MCF 10A (cell line): ENCODE measurements at regions not wholly inside any gene's neighbourhood (a gene's known extent, or its start where the extent isn't known, plus 50 kb on each side); places are given as distances from the start of the nearest gene placed in this dataset.
A peak's percentile ranks its signal among the peaks of the same experiment; 100 is the strongest.

ENCODE experiments used
- BruUV-seq: library from RNA; stranded (reverse); fragments of 400-500 nt; replicated peaks from 2 replicates; lab custom pipeline; 2021; lab: Mats Ljungman, UMichigan
- CTCF ChIA-PET: fragments of 300-600 bp; sonication (Branson Sonifier 250); formaldehyde crosslinking; extraction: SDS; loops from one replicate; lab custom pipeline; 2021; ENCODE audit warnings: antibody characterized with exemption, inconsistent platforms; lab: Yijun Ruan, JAX
- POLR2A ChIA-PET: fragments of 300-600, 350-650 bp; sonication (Branson Sonifier 250); formaldehyde crosslinking; extraction: SDS; loops from one replicate; lab custom pipeline; 2020; ENCODE audit warnings: antibody characterized with exemption, inconsistent platforms; lab: Yijun Ruan, JAX
- DNase-seq: peaks from one replicate; pipeline ENCODE4 v3.0.0-alpha.2; 2018; ENCODE audit not compliant: unreplicated experiment
- H3K27ac Mint-ChIP-seq: one replicate; pipeline ENCODE4 v1.8.0; 2022; ENCODE audit warnings: mild to moderate bottlenecking, low read depth, mixed read lengths; ENCODE audit not compliant: unreplicated experiment
- H3K27me3 Mint-ChIP-seq: one replicate; pipeline ENCODE4 v1.8.0; 2022; ENCODE audit warnings: mixed read lengths; ENCODE audit not compliant: insufficient read depth, unreplicated experiment
- H3K36me3 Mint-ChIP-seq: one replicate; pipeline ENCODE4 v1.8.0; 2022; ENCODE audit warnings: mild to moderate bottlenecking, moderate library complexity, mixed read lengths; ENCODE audit not compliant: insufficient read depth, unreplicated experiment
- H3K4me1 Mint-ChIP-seq: one replicate; pipeline ENCODE4 v1.8.0; 2022; ENCODE audit warnings: mixed read lengths; ENCODE audit not compliant: insufficient read depth, unreplicated experiment
- H3K4me3 Mint-ChIP-seq: one replicate; pipeline ENCODE4 v1.8.0; 2022; ENCODE audit warnings: mild to moderate bottlenecking, moderate library complexity, mixed read lengths; ENCODE audit not compliant: unreplicated experiment
- H3K9me3 Mint-ChIP-seq: one replicate; pipeline ENCODE4 v1.8.0; 2022; ENCODE audit warnings: mixed read lengths; ENCODE audit not compliant: unreplicated experiment
- intact Hi-C: fragments of 100-400 bp; cut with micrococcal nuclease; formaldehyde crosslinking; loops from 2 replicates; pipeline ENCODE4 v1.14.1; 2022
- TF ChIP-seq, protein P1 (sequence below): fragments of 200-600 bp; IDR thresholded peaks from one replicate; pipeline ENCODE4 v1.8.0; 2022; ENCODE audit warnings: antibody characterized with exemption, mild to moderate bottlenecking; ENCODE audit not compliant: unreplicated experiment

GRCh38 chr2:216553482-216554240, 55.0 kb downstream of the RPL37A start:
- Mint-ChIP-seq H3K36me3 (peaks cover 6% of the 10 kb centered on the region), H3K4me3 (no peak overlapping the region), H3K4me1 (peaks cover 39% of the 10 kb centered on the region), H3K9me3 (no peaks in the 10 kb centered on the region), H3K27ac (peak overlapping the region; percentile 94), H3K27me3 (no peaks in the 10 kb centered on the region)
- intact Hi-C loops = no loop called here
- no TSS peak for BruUV-seq
- ChIA-PET CTCF (interaction anchor here (1.6 to 2.1 kb wide), 2 partner anchors 34 to 113 kb away, joined by 3 to 13 read pairs; no protein-coding TSS in a partner anchor), POLR2A (interaction anchor here (1.2 kb wide), 1 partner anchor 112 kb away, joined by 3 read pairs; no protein-coding TSS in a partner anchor)
- TF ChIP-seq, protein P1, sequence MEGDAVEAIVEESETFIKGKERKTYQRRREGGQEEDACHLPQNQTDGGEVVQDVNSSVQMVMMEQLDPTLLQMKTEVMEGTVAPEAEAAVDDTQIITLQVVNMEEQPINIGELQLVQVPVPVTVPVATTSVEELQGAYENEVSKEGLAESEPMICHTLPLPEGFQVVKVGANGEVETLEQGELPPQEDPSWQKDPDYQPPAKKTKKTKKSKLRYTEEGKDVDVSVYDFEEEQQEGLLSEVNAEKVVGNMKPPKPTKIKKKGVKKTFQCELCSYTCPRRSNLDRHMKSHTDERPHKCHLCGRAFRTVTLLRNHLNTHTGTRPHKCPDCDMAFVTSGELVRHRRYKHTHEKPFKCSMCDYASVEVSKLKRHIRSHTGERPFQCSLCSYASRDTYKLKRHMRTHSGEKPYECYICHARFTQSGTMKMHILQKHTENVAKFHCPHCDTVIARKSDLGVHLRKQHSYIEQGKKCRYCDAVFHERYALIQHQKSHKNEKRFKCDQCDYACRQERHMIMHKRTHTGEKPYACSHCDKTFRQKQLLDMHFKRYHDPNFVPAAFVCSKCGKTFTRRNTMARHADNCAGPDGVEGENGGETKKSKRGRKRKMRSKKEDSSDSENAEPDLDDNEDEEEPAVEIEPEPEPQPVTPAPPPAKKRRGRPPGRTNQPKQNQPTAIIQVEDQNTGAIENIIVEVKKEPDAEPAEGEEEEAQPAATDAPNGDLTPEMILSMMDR = no peak
- DNase-seq = no peak

DNA sequence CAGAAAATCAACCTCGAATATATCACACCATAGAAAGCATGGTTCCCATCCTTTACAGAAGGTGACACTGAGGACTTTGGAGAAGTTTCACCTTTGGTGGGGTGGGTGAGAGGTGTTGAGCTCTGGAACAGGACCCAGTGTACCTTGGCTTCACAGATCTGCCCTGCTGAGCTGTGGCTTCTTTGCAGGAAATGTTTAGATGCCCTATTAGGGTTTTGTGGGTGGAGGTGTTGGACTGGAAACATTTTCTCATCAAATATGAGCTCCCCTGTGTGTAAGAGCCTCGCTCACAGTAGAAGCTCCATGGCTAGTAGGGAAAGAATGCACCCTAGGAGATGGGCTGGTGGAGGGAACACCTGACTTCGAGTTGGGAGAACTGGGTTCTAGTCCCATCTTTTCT, 55.6 kb downstream of the RPL37A start:
- Mint-ChIP-seq H3K36me3 (peaks cover 6% of the 10 kb centered on the region), H3K4me1 (peaks cover 39% of the 10 kb centered on the region), H3K27me3 (no peaks in the 10 kb centered on the region), H3K9me3 (no peaks in the 10 kb centered on the region), H3K27ac (peak overlapping the region; percentile 94), H3K4me3 (no peak overlapping the region)
- TF ChIP-seq, protein P1 = no peak
- POLR2A ChIA-PET = interaction anchor here (0.6 to 1.2 kb wide), 2 partner anchors 111 to 271 kb away, joined by 3 read pairs; no protein-coding TSS in a partner anchor
- no peak for DNase-seq
- BruUV-seq = no TSS peak
- CTCF ChIA-PET = interaction anchor here (0.9 to 2.1 kb wide), 4 partner anchors 9 to 113 kb away, joined by 3 to 13 read pairs (median 3); no protein-coding TSS in a partner anchor
- intact Hi-C loops = no loop called here

DNA sequence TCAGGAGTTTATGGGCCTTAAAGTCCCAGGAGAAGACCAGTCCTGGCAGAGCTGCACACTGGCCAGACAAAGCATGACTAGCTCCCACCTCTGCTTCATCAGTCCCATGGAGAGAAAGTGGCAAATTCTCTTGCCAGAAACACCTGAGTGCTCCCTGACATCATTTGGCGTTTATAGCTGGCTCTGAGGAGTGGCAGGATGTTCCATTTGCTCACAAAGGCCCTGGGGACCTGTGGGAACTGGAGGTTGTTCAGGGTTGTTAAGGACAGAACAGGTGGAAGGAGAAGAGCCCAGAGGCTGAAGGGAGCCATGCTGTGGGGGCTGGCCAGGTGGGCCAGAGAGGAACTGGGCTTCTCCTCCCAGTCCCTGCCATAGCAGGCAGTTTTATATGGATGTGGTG, 56.1 kb downstream of the RPL37A start:
- Mint-ChIP-seq H3K27ac (peak overlapping the region; percentile 94), H3K9me3 (no peaks in the 10 kb centered on the region)

More for the DNA sequence above, 56.1 kb downstream of the RPL37A start:
- H3K4me1 Mint-ChIP-seq = peaks cover 39% of the 10 kb centered on the region
- ChIA-PET CTCF (interaction anchor here (0.9 to 2.1 kb wide), 4 partner anchors 10 to 112 kb away, joined by 3 to 13 read pairs (median 3); no protein-coding TSS in a partner anchor), POLR2A (interaction anchor here (0.6 to 1.2 kb wide), 3 partner anchors 17 to 272 kb away, joined by 3 read pairs; no protein-coding TSS in a partner anchor)
- H3K36me3 Mint-ChIP-seq = peaks cover 6% of the 10 kb centered on the region
- TF ChIP-seq, protein P1 = no peak
- BruUV-seq = no TSS peak
- peak; percentile 60 for DNase-seq
- H3K4me3 Mint-ChIP-seq = peak overlapping the region; percentile 24
- H3K27me3 Mint-ChIP-seq = no peaks in the 10 kb centered on the region
- intact Hi-C loops = no loop called here
